MM.1S (cell line): ENCODE measurements at regions not wholly inside any gene's neighbourhood (a gene's known extent, or its start where the extent isn't known, plus 50 kb on each side); places are given as distances from the start of the nearest gene placed in this dataset.

Experiments
- DNase-seq: peaks from one replicate; pipeline ENCODE4 v3.0.0-alpha.2; 2015
- H2AFZ ChIP-seq: fragments of 300-600 bp; sonication (generic); 2 replicates; pipeline ENCODE4 v1.6.0; 2016; ENCODE audit warnings: antibody characterized with exemption, low read length
- H3F3A ChIP-seq: fragments of 300-600 bp; sonication (generic); 2 replicates; pipeline ENCODE4 v1.6.1; 2016; ENCODE audit warnings: mild to moderate bottlenecking, antibody characterized with exemption, low read length, moderate library complexity, mixed read lengths; ENCODE audit not compliant: insufficient read depth
- H3K27ac ChIP-seq: fragments of 300-600 bp; sonication (generic); 2 replicates; pipeline ENCODE4 v1.5.1; 2016; ENCODE audit warnings: mild to moderate bottlenecking, low read length
- H3K27me3 ChIP-seq: fragments of 300-600 bp; sonication (generic); replicated peaks from 2 replicates; pipeline ENCODE4 v1.6.0; 2016; ENCODE audit warnings: low read length; ENCODE audit not compliant: insufficient read depth
- H3K36me3 ChIP-seq: fragments of 300-600 bp; sonication (generic); replicated peaks from 2 replicates; pipeline ENCODE4 v1.6.1; 2016; ENCODE audit warnings: mild to moderate bottlenecking, low read length, mixed read lengths; ENCODE audit not compliant: insufficient read depth
- H3K4me1 ChIP-seq: fragments of 300-600 bp; sonication (generic); 2 replicates; pipeline ENCODE4 v1.6.1; 2016; ENCODE audit warnings: low read length, mixed read lengths
- H3K4me2 ChIP-seq: fragments of 300-600 bp; sonication (generic); 2 replicates; pipeline ENCODE4 v1.6.0; 2016; ENCODE audit warnings: low read depth, low read length
- H3K4me3 ChIP-seq: fragments of 300-600 bp; sonication (generic); 2 replicates; pipeline ENCODE4 v1.5.1; 2016; ENCODE audit warnings: low read length, mixed read lengths
- H3K79me2 ChIP-seq: fragments of 300-600 bp; sonication (generic); 2 replicates; pipeline ENCODE4 v1.6.1; 2016; ENCODE audit warnings: mixed run types, low read length, mixed read lengths
- H3K9ac ChIP-seq: fragments of 300-600 bp; sonication (generic); 2 replicates; pipeline ENCODE4 v1.6.1; 2016; ENCODE audit warnings: low read length, mixed read lengths
- H3K9me2 ChIP-seq: fragments of 300-600 bp; sonication (generic); replicated peaks from 2 replicates; pipeline ENCODE4 v1.6.1; 2016; ENCODE audit warnings: mild to moderate bottlenecking, low read length, mixed read lengths; ENCODE audit not compliant: insufficient read depth
- H3K9me3 ChIP-seq: fragments of 300-600 bp; sonication (generic); replicated peaks from 2 replicates; pipeline ENCODE4 v1.6.1; 2016; ENCODE audit warnings: mild to moderate bottlenecking, low read length, mixed read lengths; ENCODE audit not compliant: insufficient read depth
- H4K20me1 ChIP-seq: fragments of 300-600 bp; sonication (generic); 2 replicates; pipeline ENCODE4 v1.6.1; 2016; ENCODE audit warnings: mild to moderate bottlenecking, low read length, moderate library complexity, mixed read lengths; ENCODE audit not compliant: insufficient read depth
- CTCF ChIP-seq: fragments of 300-600 bp; sonication (generic); IDR thresholded peaks from 2 replicates; pipeline ENCODE4 v1.5.1; 2016; ENCODE audit warnings: antibody characterized with exemption, low read length, mixed read lengths
- EZH2 ChIP-seq: fragments of 300-600 bp; sonication (generic); optimal IDR thresholded peaks from 2 replicates; pipeline ENCODE3; 2017; ENCODE audit warnings: low read depth, mild to moderate bottlenecking, antibody characterized with exemption, low read length, mixed read lengths
- EZH2phosphoT487 ChIP-seq: fragments of 300-600 bp; sonication (generic); IDR thresholded peaks from 2 replicates; pipeline ENCODE4 v1.6.1; 2018; ENCODE audit warnings: antibody characterized with exemption, low read length

GRCh38 chr17:77354420-77354669, 213.6 kb downstream of the SEC14L1 start:
- TF ChIP-seq CTCF (no peak), EZH2 (no peak)
- Histone ChIP-seq H3K4me3 (no peak overlapping the region), H3K9me3 (no peaks in the 10 kb centered on the region), H3K79me2 (peaks cover 84% of the 10 kb centered on the region), H3K27ac (no peak overlapping the region), H3F3A (0 out of 2 replicates have a peak, but pooled peaks cover 5% of the 10 kb centered on the region), H3K4me2 (no peak overlapping the region), H3K27me3 (no peaks in the 10 kb centered on the region), H3K9me2 (no peaks in the 10 kb centered on the region), H3K36me3 (no peaks in the 10 kb centered on the region), H4K20me1 (no peaks in the 10 kb centered on the region), H2AFZ (no peak overlapping the region), H3K4me1 (no peaks in the 10 kb centered on the region), H3K9ac (no peak overlapping the region)
- no peak for DNase-seq

DNA sequence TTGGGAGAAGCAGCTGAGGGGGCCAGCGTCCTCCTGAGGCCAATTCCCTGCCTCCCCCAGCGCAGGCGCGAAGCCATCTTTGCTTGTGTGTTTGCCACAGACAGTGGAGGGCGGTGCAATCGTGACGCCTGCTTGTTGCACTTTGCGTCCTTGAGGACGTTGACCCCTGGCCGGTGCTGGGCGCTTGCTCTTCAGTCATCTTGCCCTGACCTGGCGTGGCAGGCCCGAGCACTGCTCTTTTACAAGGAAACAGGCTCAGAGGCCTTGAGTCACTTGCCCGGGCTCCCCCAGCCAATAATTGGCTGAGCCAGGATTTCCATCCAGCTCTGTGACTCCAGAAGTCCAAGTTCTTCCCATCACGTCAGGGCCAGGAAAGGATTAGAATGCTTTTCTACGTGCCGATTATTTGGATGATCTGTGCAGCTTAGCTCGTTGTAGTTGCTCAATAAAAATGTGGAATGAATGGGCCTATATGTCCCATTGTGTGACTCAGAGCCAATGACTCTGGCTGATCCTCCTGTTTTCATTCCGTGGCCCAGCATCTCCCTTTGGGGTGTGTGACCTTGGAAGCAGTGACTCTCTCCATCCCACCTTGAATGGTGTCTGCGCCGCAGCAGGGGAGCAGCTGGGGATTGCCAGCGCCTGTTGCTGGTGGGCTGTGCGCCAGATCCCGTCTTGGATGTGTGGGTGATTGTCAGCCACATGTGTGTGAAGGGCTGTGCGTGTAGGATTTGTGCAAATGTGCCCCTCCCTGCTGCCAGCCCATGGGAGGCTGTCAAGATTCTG, 214.1 kb downstream of the SEC14L1 start:
- H3K4me2 ChIP-seq: no peak overlapping the region

GRCh38 chr17:77356109-77356689, 215.4 kb downstream of the SEC14L1 start:
- H3K79me2 ChIP-seq: peaks cover 79% of the 10 kb centered on the region

More for the DNA sequence above, 214.1 kb downstream of the SEC14L1 start:
- Histone ChIP-seq H3F3A (0 out of 2 replicates have a peak, but pooled peaks cover 5% of the 10 kb centered on the region), H3K27ac (no peak overlapping the region), H3K9me3 (no peaks in the 10 kb centered on the region), H4K20me1 (no peaks in the 10 kb centered on the region), H2AFZ (no peak overlapping the region), H3K79me2 (peaks cover 84% of the 10 kb centered on the region), H3K9me2 (no peaks in the 10 kb centered on the region), H3K36me3 (no peaks in the 10 kb centered on the region), H3K27me3 (no peaks in the 10 kb centered on the region), H3K4me1 (no peaks in the 10 kb centered on the region), H3K9ac (no peak overlapping the region), H3K4me3 (no peak overlapping the region)
- TF ChIP-seq EZH2: no peak
- no peak for TF ChIP-seq EZH2phosphoT487
- TF ChIP-seq CTCF: no peak
- no peak for DNase-seq

GRCh38 chr17:77356690-77357201, 216.0 kb downstream of the SEC14L1 start:
- no peaks in the 10 kb centered on the region for H3K9me2 ChIP-seq
- no peaks in the 10 kb centered on the region for H3K4me1 ChIP-seq
- no peak overlapping the region for H3K4me3 ChIP-seq
- TF ChIP-seq CTCF: no peak
- no peak for TF ChIP-seq EZH2phosphoT487
- TF ChIP-seq EZH2: no peak
- H3K27me3 ChIP-seq: no peaks in the 10 kb centered on the region
- peaks cover 76% of the 10 kb centered on the region for H3K79me2 ChIP-seq
- no peak overlapping the region for H3K27ac ChIP-seq
- DNase-seq: no peak
- no peaks in the 10 kb centered on the region for H3K9me3 ChIP-seq
- no peak overlapping the region for H3K4me2 ChIP-seq
- no peak overlapping the region for H2AFZ ChIP-seq
- no peak overlapping the region for H3K9ac ChIP-seq
- H4K20me1 ChIP-seq: no peaks in the 10 kb centered on the region
- H3K36me3 ChIP-seq: no peaks in the 10 kb centered on the region
- 0 out of 2 replicates have a peak, but pooled peaks cover 5% of the 10 kb centered on the region for H3F3A ChIP-seq

More at GRCh38 chr17:77356109-77356689, 215.4 kb downstream of the SEC14L1 start:
- Histone ChIP-seq H3K9ac (no peak overlapping the region), H3K36me3 (no peaks in the 10 kb centered on the region), H3K27ac (no peak overlapping the region), H2AFZ (no peak overlapping the region), H3K4me1 (no peaks in the 10 kb centered on the region), H3K27me3 (no peaks in the 10 kb centered on the region), H3K9me3 (no peaks in the 10 kb centered on the region), H4K20me1 (no peaks in the 10 kb centered on the region), H3K4me3 (no peak overlapping the region), H3F3A (0 out of 2 replicates have a peak, but pooled peaks cover 5% of the 10 kb centered on the region), H3K4me2 (no peak overlapping the region), H3K9me2 (no peaks in the 10 kb centered on the region)
- TF ChIP-seq EZH2phosphoT487: no peak
- no peak for DNase-seq
